ENCODE measurements at regions not wholly inside any gene's neighbourhood (a gene's known extent, or its start where the extent isn't known, plus 50 kb on each side); places are given as distances from the start of the nearest gene placed in this dataset.

DNA sequence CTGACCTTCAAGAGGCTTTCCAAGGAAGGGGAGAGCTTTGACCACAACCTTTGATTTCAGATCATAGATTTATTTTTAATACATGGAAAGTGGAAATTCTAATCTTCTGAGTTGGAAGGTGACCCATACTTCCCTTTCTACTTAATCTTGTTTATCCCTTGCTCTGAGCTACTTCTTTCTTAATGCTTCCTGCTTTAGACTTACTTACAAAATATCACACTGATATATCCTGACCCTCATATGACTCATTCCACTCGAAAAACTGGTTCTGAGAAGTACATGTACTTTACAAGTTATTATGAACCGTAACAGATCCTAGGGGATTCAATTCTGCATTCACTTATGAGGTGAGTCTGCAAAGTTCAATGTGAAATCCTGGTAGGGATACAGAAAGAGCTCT lies 76.2 kb upstream of the IRS2 start:
- Mint-ChIP-seq H3K4me1 (ENCODE audit: low read depth) (no peaks in the 10 kb centered on the region), H3K27ac (no peak overlapping the region), H3K36me3 (ENCODE audit: low read depth) (no peaks in the 10 kb centered on the region), H3K27me3 (peaks cover 38% of the 10 kb centered on the region), H3K4me3 (no peak overlapping the region), H3K9me3 (no peaks in the 10 kb centered on the region)
- intact Hi-C loops (cut with micrococcal nuclease), result no loop called here

DNA sequence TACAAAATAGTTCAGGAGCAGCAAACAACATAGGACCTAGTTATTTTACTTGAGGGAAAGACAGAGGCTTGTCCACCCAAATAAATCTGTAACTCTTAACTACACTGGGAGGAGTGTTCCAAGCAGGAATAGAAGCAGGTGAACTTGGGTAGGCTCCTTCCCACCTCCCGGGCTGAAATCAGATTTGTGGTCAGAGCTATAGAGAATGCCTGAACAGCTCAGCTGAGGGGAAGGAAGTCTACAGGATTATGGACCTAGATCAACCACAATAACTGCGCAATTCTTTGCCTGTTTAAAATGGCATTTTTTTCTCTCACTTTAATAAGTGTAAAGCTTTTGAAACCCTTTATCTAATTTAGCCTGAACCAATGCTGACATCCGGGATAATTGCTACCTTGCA lies 73.5 kb upstream of the IRS2 start:
- Mint-ChIP-seq H3K36me3 (ENCODE audit: low read depth) (no peaks in the 10 kb centered on the region), H3K4me3 (no peak overlapping the region), H3K4me1 (ENCODE audit: low read depth) (no peaks in the 10 kb centered on the region), H3K27me3 (peaks cover 34% of the 10 kb centered on the region), H3K9me3 (no peaks in the 10 kb centered on the region), H3K27ac (no peak overlapping the region)
- intact Hi-C loops (cut with micrococcal nuclease), result no loop called here

GRCh38 chr13:109859216-109859835 lies 72.9 kb upstream of the IRS2 start:
- no peak overlapping the region for H3K27ac Mint-ChIP-seq
- no peaks in the 10 kb centered on the region for H3K36me3 Mint-ChIP-seq (ENCODE audit: low read depth)

DNA sequence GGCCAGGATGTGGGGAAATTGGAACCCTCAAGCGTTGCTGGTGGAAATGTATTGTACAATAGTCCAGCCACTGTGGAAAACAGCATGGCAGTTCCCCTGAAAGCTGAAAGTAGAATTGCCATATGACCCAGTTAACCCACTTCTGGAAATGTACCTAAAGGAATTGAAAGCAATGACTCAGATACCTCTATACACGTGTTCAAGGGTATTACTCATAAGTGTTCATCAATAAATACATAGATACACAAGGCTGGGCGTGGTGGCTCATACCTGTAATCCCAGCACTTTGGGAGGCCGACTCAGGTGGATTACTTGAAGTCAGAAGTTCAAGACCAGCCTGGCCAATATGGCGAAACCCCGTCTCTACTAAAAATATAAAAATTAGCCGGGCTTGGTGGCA lies 71.9 kb upstream of the IRS2 start:
- no peaks in the 10 kb centered on the region for H3K36me3 Mint-ChIP-seq (ENCODE audit: low read depth)
- H3K9me3 Mint-ChIP-seq, result no peaks in the 10 kb centered on the region
- H3K4me1 Mint-ChIP-seq (ENCODE audit: low read depth), result no peaks in the 10 kb centered on the region
- peaks cover 31% of the 10 kb centered on the region for H3K27me3 Mint-ChIP-seq
- no peak overlapping the region for H3K4me3 Mint-ChIP-seq
- intact Hi-C loops (cut with micrococcal nuclease), result no loop called here
- H3K27ac Mint-ChIP-seq, result no peak overlapping the region

More at GRCh38 chr13:109859216-109859835, 72.9 kb upstream of the IRS2 start:
- Mint-ChIP-seq H3K4me3 (no peak overlapping the region), H3K4me1 (ENCODE audit: low read depth) (no peaks in the 10 kb centered on the region), H3K27me3 (peaks cover 32% of the 10 kb centered on the region), H3K9me3 (no peaks in the 10 kb centered on the region)
- intact Hi-C loops (cut with micrococcal nuclease), result no loop called here

DNA sequence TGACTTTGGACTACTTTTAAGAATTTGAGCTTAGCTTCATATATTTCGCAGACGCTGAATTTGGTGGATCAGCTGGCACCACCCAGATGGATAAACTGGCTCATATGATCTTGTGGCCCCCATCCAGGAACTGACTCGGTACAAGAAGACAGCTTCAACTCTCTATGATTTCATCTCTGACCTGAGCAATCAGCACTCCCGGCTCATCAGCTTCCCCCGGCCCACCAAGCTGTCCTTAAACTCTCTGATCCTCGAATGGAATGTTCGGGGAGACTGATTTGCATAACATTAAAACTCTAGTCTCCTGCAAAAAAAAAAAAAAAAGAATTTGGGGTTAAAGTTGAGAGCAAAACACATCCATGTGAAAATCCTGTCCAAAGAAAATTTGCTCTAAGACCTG lies 71.4 kb upstream of the IRS2 start:
- no peak overlapping the region for H3K27ac Mint-ChIP-seq
- H3K27me3 Mint-ChIP-seq, result peaks cover 26% of the 10 kb centered on the region
- H3K4me3 Mint-ChIP-seq, result no peak overlapping the region

DNA sequence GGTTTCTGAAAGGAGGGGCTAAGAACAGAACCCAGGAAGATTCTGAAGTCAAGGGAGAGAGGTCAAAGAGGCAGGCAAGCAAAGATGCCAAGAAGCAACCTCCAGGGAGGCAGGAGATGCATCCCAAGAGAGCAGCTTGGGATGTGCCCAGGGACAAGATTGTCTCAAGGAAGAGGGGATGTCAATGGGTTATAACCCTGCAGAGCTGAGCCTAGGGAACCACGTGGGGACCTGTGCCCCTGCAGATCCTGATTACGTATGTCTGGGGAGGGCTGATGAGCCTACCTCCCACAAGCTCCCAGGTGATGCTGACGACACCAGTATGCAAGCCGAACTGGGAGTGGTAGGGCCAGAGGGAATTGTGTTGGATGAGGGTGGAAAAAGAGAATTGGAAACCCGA lies 70.9 kb upstream of the IRS2 start:
- intact Hi-C loops (cut with micrococcal nuclease), result no loop called here
- no peaks in the 10 kb centered on the region for H3K9me3 Mint-ChIP-seq
- H3K4me1 Mint-ChIP-seq (ENCODE audit: low read depth), result no peaks in the 10 kb centered on the region
- no peak overlapping the region for H3K27ac Mint-ChIP-seq
- peaks cover 24% of the 10 kb centered on the region for H3K27me3 Mint-ChIP-seq
- no peaks in the 10 kb centered on the region for H3K36me3 Mint-ChIP-seq (ENCODE audit: low read depth)
- no peak overlapping the region for H3K4me3 Mint-ChIP-seq

More for the DNA sequence above, 71.4 kb upstream of the IRS2 start:
- no peaks in the 10 kb centered on the region for H3K9me3 Mint-ChIP-seq
- intact Hi-C loops (cut with micrococcal nuclease), result no loop called here
- no peaks in the 10 kb centered on the region for H3K36me3 Mint-ChIP-seq (ENCODE audit: low read depth)
- no peaks in the 10 kb centered on the region for H3K4me1 Mint-ChIP-seq (ENCODE audit: low read depth)

DNA sequence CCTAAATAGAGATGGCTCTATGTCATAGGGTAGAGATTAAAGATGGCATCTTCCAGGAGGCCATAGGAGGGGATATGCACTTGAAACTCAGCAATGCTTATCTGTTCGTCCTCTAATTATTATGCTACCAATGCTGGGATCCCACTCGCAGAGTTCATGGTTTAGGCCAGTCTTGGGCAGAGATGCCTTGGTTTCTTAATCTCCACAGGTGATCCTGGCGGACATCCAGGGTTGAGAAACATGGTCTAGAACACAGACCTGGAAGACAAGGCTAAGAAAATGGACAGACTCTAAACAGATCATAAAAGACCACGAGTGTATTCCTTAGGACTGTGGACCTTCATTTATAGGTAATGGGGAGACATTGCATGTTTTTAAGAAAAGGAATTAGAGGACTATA lies 70.0 kb upstream of the IRS2 start:
- no peak overlapping the region for H3K27ac Mint-ChIP-seq
- no peaks in the 10 kb centered on the region for H3K9me3 Mint-ChIP-seq
- H3K36me3 Mint-ChIP-seq (ENCODE audit: low read depth), result no peaks in the 10 kb centered on the region
- intact Hi-C loops (cut with micrococcal nuclease), result no loop called here
- H3K4me3 Mint-ChIP-seq, result no peak overlapping the region
- no peaks in the 10 kb centered on the region for H3K4me1 Mint-ChIP-seq (ENCODE audit: low read depth)
- H3K27me3 Mint-ChIP-seq, result peaks cover 20% of the 10 kb centered on the region

- Mint-ChIP-seq H3K27me3 (peaks cover 12% of the 10 kb centered on the region), H3K4me1 (ENCODE audit: low read depth) (no peaks in the 10 kb centered on the region), H3K4me3 (no peak overlapping the region), H3K36me3 (ENCODE audit: low read depth) (no peaks in the 10 kb centered on the region), H3K27ac (no peak overlapping the region), H3K9me3 (no peaks in the 10 kb centered on the region)
- intact Hi-C loops (cut with micrococcal nuclease), result no loop called here
Measured at GRCh38 chr13:109853153-109853552, 66.8 kb upstream of the IRS2 start.

DNA sequence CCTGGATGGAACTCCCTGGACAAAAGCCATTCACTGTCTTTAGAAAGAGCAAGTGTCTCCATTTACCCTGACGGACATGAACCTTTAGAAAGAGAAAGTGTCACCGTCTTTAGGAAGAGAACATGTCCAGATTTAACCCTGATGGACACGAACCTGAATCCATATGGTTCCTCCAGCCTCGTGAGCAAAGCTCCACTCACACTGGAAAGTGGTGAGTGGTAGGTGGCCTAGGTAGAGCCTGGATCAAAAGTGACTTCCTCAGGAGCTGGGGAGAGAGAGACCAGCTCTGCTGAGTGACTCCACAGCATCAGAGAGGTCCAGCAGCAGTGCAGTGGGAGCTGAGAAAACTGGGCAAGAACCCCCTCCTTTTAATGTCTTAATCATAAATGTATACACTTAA lies 59.8 kb upstream of the IRS2 start:
- Mint-ChIP-seq H3K27me3 (peaks cover 13% of the 10 kb centered on the region), H3K4me1 (ENCODE audit: low read depth) (no peaks in the 10 kb centered on the region), H3K36me3 (ENCODE audit: low read depth) (no peaks in the 10 kb centered on the region), H3K4me3 (no peak overlapping the region), H3K27ac (no peak overlapping the region), H3K9me3 (no peaks in the 10 kb centered on the region)
- intact Hi-C loops (cut with micrococcal nuclease), result no loop called here

DNA sequence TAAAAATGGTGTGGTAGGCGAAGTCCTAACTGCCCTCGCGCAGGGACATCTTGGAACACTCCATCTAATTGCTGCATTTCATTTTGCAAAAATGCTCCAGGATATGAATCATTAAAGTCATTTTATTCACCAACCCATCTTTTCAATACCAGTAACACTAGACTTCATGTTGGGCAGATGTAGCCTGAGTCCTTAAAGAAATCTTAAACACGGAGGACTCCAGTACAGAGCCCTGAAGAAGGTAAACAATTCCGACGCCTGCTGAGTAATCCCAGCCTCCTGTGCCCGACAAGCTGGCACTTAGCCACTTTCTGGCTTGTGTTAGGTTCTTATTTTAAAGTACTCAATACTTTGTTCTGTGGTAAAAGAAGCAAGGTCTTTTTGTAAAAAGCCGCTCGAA lies 58.0 kb upstream of the IRS2 start:
- Mint-ChIP-seq H3K4me1 (ENCODE audit: low read depth) (peaks cover 11% of the 10 kb centered on the region), H3K9me3 (no peaks in the 10 kb centered on the region), H3K36me3 (ENCODE audit: low read depth) (no peaks in the 10 kb centered on the region), H3K27me3 (peaks cover 16% of the 10 kb centered on the region), H3K27ac (no peak overlapping the region), H3K4me3 (no peak overlapping the region)
- intact Hi-C loops (cut with micrococcal nuclease), result no loop called here

GRCh38 chr13:109843695-109844094 lies 57.3 kb upstream of the IRS2 start:
- Mint-ChIP-seq H3K36me3 (ENCODE audit: low read depth) (no peaks in the 10 kb centered on the region), H3K4me1 (ENCODE audit: low read depth) (peaks cover 11% of the 10 kb centered on the region), H3K27me3 (peaks cover 21% of the 10 kb centered on the region), H3K27ac (no peak overlapping the region), H3K4me3 (no peak overlapping the region), H3K9me3 (no peaks in the 10 kb centered on the region)
- intact Hi-C loops (cut with micrococcal nuclease), result no loop called here

- peaks cover 11% of the 10 kb centered on the region for H3K4me1 Mint-ChIP-seq (ENCODE audit: low read depth)
- no peak overlapping the region for H3K4me3 Mint-ChIP-seq
- H3K27me3 Mint-ChIP-seq, result peaks cover 21% of the 10 kb centered on the region
- no peaks in the 10 kb centered on the region for H3K36me3 Mint-ChIP-seq (ENCODE audit: low read depth)
- intact Hi-C loops (cut with micrococcal nuclease), result no loop called here
- H3K27ac Mint-ChIP-seq, result no peak overlapping the region
- no peaks in the 10 kb centered on the region for H3K9me3 Mint-ChIP-seq
Measured at GRCh38 chr13:109842212-109842920, 56.0 kb upstream of the IRS2 start.

GRCh38 chr13:109840893-109841287 lies 54.5 kb upstream of the IRS2 start:
- no peaks in the 10 kb centered on the region for H3K9me3 Mint-ChIP-seq
- peaks cover 18% of the 10 kb centered on the region for H3K27me3 Mint-ChIP-seq
- H3K4me3 Mint-ChIP-seq, result no peak overlapping the region
- intact Hi-C loops (cut with micrococcal nuclease), result no loop called here
- H3K27ac Mint-ChIP-seq, result no peak overlapping the region
- H3K4me1 Mint-ChIP-seq (ENCODE audit: low read depth), result peaks cover 11% of the 10 kb centered on the region
- H3K36me3 Mint-ChIP-seq (ENCODE audit: low read depth), result no peaks in the 10 kb centered on the region

GRCh38 chr13:109840201-109840892 lies 54.0 kb upstream of the IRS2 start:
- H3K36me3 Mint-ChIP-seq (ENCODE audit: low read depth), result no peaks in the 10 kb centered on the region
- no peak overlapping the region for H3K4me3 Mint-ChIP-seq
- intact Hi-C loops (cut with micrococcal nuclease), result no loop called here
- H3K27ac Mint-ChIP-seq, result no peak overlapping the region
- peaks cover 18% of the 10 kb centered on the region for H3K27me3 Mint-ChIP-seq
- H3K4me1 Mint-ChIP-seq (ENCODE audit: low read depth), result peaks cover 11% of the 10 kb centered on the region
- H3K9me3 Mint-ChIP-seq, result no peaks in the 10 kb centered on the region

Data from dendritic cell treated with granulocyte-macrophage colony-stimulating factor and Interleukin-4, amounts not matched to agents 40 ng/mL and 50 ng/mL, for 4 days (primary cell).